B cell (primary cell): ENCODE measurements at regions not wholly inside any gene's neighbourhood (a gene's known extent, or its start where the extent isn't known, plus 50 kb on each side); places are given as distances from the start of the nearest gene placed in this dataset.

Experiments used
- ATAC-seq: fragments of 200-7000 bp; cut with Tn5 transposase; one replicate; pipeline ENCODE4 v1.10.0; 2021; ENCODE audit warnings: low read depth, mild to moderate bottlenecking, moderate number of reproducible peaks, moderate library complexity
- CTCF ChIA-PET: fragments of 350-600 bp; sonication (Branson Sonifier 250); formaldehyde crosslinking; loops from one replicate; lab custom pipeline; 2021; ENCODE audit warnings: antibody characterized with exemption, inconsistent platforms; lab: Charles Lee
- POLR2A ChIA-PET: fragments of 350-600 bp; sonication (Branson Sonifier 250); formaldehyde crosslinking; loops from one replicate; lab custom pipeline; 2021; ENCODE audit warnings: antibody characterized with exemption; lab: Charles Lee
- DNase-seq: peaks from one replicate; pipeline ENCODE4 v3.0.0; 2013
- H2AFZ ChIP-seq: 2 replicates; pipeline ENCODE4 v1.6.1; 2012; ENCODE audit warnings: mild to moderate bottlenecking, low read depth, low read length; ENCODE audit not compliant: insufficient read depth, poor library complexity, severe bottlenecking
- H3K27ac ChIP-seq, 2 donors: 1 replicate in 1 of 2; 2 replicates in 1 of 2; pipeline ENCODE4 v1.5.1; 2012 to 2013; ENCODE audit warnings: low read length in 2 of 2, mild to moderate bottlenecking in 2 of 2, moderate library complexity in 1 of 2
- H3K27me3 ChIP-seq, 4 experiments: fragments of 200-600 bp in 1 of 4; sonication (generic) in 1 of 4; replicated peaks in 1 of 4; 1 replicate in 2 of 4; 2 replicates in 2 of 4; pipeline versions ENCODE4 v1.6.1 to v1.7.0; 2013 to 2016; ENCODE audit warnings: low read length in 3 of 4, mild to moderate bottlenecking in 2 of 4, mixed read lengths in 1 of 4, moderate library complexity in 1 of 4; ENCODE audit not compliant: insufficient read depth in 4 of 4, control insufficient read depth in 3 of 4; ENCODE audit errors: control extremely low read depth in 1 of 4
- H3K36me3 ChIP-seq, 2 experiments: replicated peaks in 1 of 2; 1 replicate in 1 of 2; 2 replicates in 1 of 2; pipeline versions ENCODE4 v1.6.1 to v1.7.1; 2013; ENCODE audit warnings: low read length in 1 of 2; ENCODE audit not compliant: insufficient read depth in 2 of 2, control insufficient read depth in 1 of 2; ENCODE audit errors: control extremely low read depth in 1 of 2, extremely low read depth in 1 of 2
- H3K4me1 ChIP-seq, 2 donors: fragments of 200-600 bp in 1 of 2; sonication (generic) in 1 of 2; 1 replicate in 1 of 2; 2 replicates in 1 of 2; pipeline versions ENCODE4 v1.5.1 to v1.6.1; 2013 to 2017; ENCODE audit warnings: low read length in 2 of 2; ENCODE audit not compliant: control insufficient read depth in 2 of 2, insufficient read depth in 2 of 2
- H3K4me2 ChIP-seq: replicated peaks from 2 replicates; pipeline ENCODE3; 2012; ENCODE audit warnings: mild to moderate bottlenecking, low read depth, low read length; ENCODE audit not compliant: poor library complexity, severe bottlenecking
- H3K4me3 ChIP-seq, 5 experiments: fragments of 200-600 bp in 1 of 5; sonication (generic) in 1 of 5; 1 replicate in 3 of 5; 2 replicates in 2 of 5; pipeline versions ENCODE4 v1.5.1 to v1.7.0; 2011 to 2016; ENCODE audit warnings: low read length in 4 of 5, mild to moderate bottlenecking in 4 of 5, low read depth in 2 of 5, control low read depth in 1 of 5, moderate library complexity in 1 of 5; ENCODE audit not compliant: insufficient read depth in 1 of 5; ENCODE audit errors: control extremely low read depth in 1 of 5, extremely low read depth in 1 of 5
- H3K79me2 ChIP-seq: fragments of 200-600 bp; sonication (generic); one replicate; pipeline ENCODE4 v1.6.0; 2016; ENCODE audit warnings: low read length; ENCODE audit not compliant: control insufficient read depth, insufficient read depth
- H3K9ac ChIP-seq: fragments of 200-600 bp; sonication (generic); 2 replicates; pipeline ENCODE4 v1.6.1; 2017; ENCODE audit warnings: mild to moderate bottlenecking, low read length, moderate library complexity
- H3K9me3 ChIP-seq, 3 donors: one replicate each; pipeline versions ENCODE4 v1.6.1 to v1.7.1; 2013; ENCODE audit warnings: low read length in 2 of 3; ENCODE audit not compliant: control insufficient read depth in 2 of 3, insufficient read depth in 1 of 3; ENCODE audit errors: control extremely low read depth in 1 of 3
- H4K20me1 ChIP-seq: 2 replicates; pipeline ENCODE4 v1.6.0; 2012; ENCODE audit warnings: mild to moderate bottlenecking, low read length; ENCODE audit not compliant: insufficient read depth, control insufficient read depth, poor library complexity, severe bottlenecking
- H3K27ac Mint-ChIP-seq: one replicate; pipeline ENCODE4 v1.8.0; 2021; ENCODE audit warnings: mixed read lengths
- H3K27me3 Mint-ChIP-seq: one replicate; pipeline ENCODE4 v1.8.0; 2021; ENCODE audit warnings: mixed read lengths
- H3K4me1 Mint-ChIP-seq: one replicate; pipeline ENCODE4 v1.8.0; 2021; ENCODE audit warnings: mixed read lengths
- H3K4me3 Mint-ChIP-seq: one replicate; pipeline ENCODE4 v1.8.0; 2021; ENCODE audit warnings: mixed read lengths
- H3K9me3 Mint-ChIP-seq: one replicate; pipeline ENCODE4 v1.8.0; 2022; ENCODE audit warnings: mixed read lengths; ENCODE audit not compliant: insufficient read depth
- EZH2 ChIP-seq: IDR thresholded peaks from 2 replicates; pipeline ENCODE4 v1.6.1; 2012; ENCODE audit warnings: borderline replicate concordance, low read depth, mild to moderate bottlenecking, moderate library complexity, low read length; ENCODE audit not compliant: insufficient read depth, poor library complexity, severe bottlenecking
- WGBS: methylation state at CpG from one replicate; pipeline ENCODE4 v1.1.5; 2013; ENCODE audit warnings: missing lambda C conversion rate; ENCODE audit not compliant: insufficient coverage; 5-methylcytosine and 5-hydroxymethylcytosine counted together
- intact Hi-C: fragments of 100-400 bp; cut with micrococcal nuclease; formaldehyde crosslinking; loops from one replicate; pipeline ENCODE4 v1.10.0; 2022
- TF ChIP-seq, protein P1 (sequence below): fragments of 200-600 bp; IDR thresholded peaks from one replicate; pipeline ENCODE4 v1.8.0; 2022; ENCODE audit warnings: antibody characterized with exemption, mild to moderate bottlenecking

DNA sequence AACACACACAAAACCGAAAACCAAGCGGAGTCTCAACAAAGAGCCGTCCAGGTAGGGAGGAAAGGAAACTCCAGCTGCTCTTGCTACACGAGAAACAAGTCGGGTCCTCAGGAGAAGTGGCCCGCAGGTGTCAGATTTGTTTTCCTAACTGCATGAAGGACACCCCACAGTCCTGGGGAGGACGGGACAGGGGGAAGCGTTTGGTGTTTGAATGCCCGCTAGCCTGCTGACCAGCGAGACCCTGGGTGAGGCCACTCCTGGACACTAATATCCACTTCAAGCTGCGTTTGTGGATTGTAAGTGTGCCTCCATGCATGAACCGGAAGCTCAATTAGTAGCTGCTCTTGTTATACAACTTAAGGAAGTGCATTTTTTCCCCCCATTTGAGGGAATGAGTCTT is 299.5 kb downstream of the MAF start:
- no peak for TF ChIP-seq EZH2
- TF ChIP-seq, protein P1, sequence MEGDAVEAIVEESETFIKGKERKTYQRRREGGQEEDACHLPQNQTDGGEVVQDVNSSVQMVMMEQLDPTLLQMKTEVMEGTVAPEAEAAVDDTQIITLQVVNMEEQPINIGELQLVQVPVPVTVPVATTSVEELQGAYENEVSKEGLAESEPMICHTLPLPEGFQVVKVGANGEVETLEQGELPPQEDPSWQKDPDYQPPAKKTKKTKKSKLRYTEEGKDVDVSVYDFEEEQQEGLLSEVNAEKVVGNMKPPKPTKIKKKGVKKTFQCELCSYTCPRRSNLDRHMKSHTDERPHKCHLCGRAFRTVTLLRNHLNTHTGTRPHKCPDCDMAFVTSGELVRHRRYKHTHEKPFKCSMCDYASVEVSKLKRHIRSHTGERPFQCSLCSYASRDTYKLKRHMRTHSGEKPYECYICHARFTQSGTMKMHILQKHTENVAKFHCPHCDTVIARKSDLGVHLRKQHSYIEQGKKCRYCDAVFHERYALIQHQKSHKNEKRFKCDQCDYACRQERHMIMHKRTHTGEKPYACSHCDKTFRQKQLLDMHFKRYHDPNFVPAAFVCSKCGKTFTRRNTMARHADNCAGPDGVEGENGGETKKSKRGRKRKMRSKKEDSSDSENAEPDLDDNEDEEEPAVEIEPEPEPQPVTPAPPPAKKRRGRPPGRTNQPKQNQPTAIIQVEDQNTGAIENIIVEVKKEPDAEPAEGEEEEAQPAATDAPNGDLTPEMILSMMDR = no peak
- Histone ChIP-seq H3K27ac (no peak overlapping the region), H3K27me3 (peaks cover 0 to 18% (median 0%) of the 10 kb centered on the region in 4 experiments), H4K20me1 (no peaks in the 10 kb centered on the region), H3K9ac (no peak overlapping the region), H3K36me3 (no peaks in the 10 kb centered on the region), H3K9me3 (no peaks in the 10 kb centered on the region), H3K79me2 (no peaks in the 10 kb centered on the region), H3K4me3 (no peak overlapping the region), H2AFZ (no peak overlapping the region), H3K4me1 (no peaks in the 10 kb centered on the region), H3K4me2 (no peak overlapping the region)
- no peak overlapping the region for H3K27ac Mint-ChIP-seq
- peaks cover 28% of the 10 kb centered on the region for H3K27me3 Mint-ChIP-seq
- WGBS = 100% methylated on average over 8 of the region's 12 CpGs
- POLR2A ChIA-PET = no interaction called here
- ATAC-seq (no peak), DNase-seq (no peak)
- H3K4me3 Mint-ChIP-seq = no peak overlapping the region
- CTCF ChIA-PET = no interaction called here
- no peaks in the 10 kb centered on the region for H3K9me3 Mint-ChIP-seq
- intact Hi-C loops = no loop called here
- no peaks in the 10 kb centered on the region for H3K4me1 Mint-ChIP-seq

DNA sequence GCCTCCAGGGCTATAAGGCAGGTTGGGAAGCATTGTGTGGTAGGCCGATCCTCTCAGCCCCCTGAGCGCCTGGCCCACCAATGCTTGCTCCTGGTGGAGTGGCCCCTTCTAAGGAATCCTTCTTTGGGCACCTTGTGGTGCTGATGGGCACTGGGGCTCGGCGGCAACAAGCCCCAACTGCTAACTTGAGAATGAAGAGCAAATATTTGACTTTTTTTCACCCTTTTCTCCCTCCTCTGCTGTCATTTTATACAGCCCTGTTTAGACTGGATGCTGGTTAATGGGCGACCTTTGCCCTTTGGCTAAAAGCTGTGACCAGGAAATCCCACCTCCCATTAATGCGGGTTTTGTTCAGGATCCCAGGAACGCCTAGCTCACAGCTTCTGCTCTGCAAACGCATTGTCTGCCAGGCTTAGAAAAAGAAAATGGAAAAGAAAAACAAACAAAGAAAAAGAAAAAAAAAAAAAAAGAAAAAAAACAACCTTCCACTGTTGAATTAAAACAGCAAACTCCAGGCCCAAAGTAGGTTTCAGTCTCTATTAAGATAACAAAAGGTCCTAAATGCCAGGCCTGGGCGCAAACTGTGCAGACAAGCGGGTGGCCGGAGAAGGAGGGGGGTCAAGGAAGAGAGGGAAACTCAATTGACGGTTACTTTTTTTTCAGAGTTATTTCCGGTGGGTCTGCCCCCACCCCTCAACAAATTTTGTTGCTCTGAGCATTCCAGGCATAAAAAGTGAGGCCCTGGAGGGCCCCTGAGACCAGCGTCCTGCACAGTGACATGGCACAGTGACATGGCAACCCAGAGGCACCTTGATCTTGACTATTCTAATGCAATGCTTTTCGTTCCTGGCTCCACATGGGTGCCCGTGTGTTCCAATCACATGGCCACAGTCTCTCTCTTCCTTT is 301.4 kb downstream of the MAF start:
- no peak overlapping the region for H3K4me3 ChIP-seq
- H3K36me3 ChIP-seq = no peaks in the 10 kb centered on the region
- H3K4me1 ChIP-seq = no peaks in the 10 kb centered on the region
- H3K4me1 Mint-ChIP-seq = no peaks in the 10 kb centered on the region
- no peak overlapping the region for H3K27ac Mint-ChIP-seq
- TF ChIP-seq, protein P1 = no peak
- no peak for TF ChIP-seq EZH2
- intact Hi-C loops = no loop called here
- no peak for DNase-seq
- no peak overlapping the region for H2AFZ ChIP-seq
- CTCF ChIA-PET = interaction anchor here (1.0 kb wide), 1 partner anchor 10 kb away, joined by 3 read pairs; no protein-coding TSS in a partner anchor
- H3K27me3 ChIP-seq = peaks cover 0 to 18% (median 0%) of the 10 kb centered on the region in 4 experiments
- H3K9ac ChIP-seq = no peak overlapping the region
- no peak overlapping the region for H3K4me2 ChIP-seq
- H3K9me3 ChIP-seq = no peaks in the 10 kb centered on the region
- H3K4me3 Mint-ChIP-seq = no peak overlapping the region
- H3K9me3 Mint-ChIP-seq = no peaks in the 10 kb centered on the region
- H3K27ac ChIP-seq = no peak overlapping the region
- H4K20me1 ChIP-seq = no peaks in the 10 kb centered on the region
- POLR2A ChIA-PET = no interaction called here
- no peaks in the 10 kb centered on the region for H3K79me2 ChIP-seq
- ATAC-seq = no peak
- WGBS = 89% methylated on average over 8 of the region's 16 CpGs
- peaks cover 24% of the 10 kb centered on the region for H3K27me3 Mint-ChIP-seq
